ENCODE measurements at regions not wholly inside any gene's neighbourhood (a gene's known extent, or its start where the extent isn't known, plus 50 kb on each side); places are given as distances from the start of the nearest gene placed in this dataset.
"Not testable (repeated sequence)": the region's sequence is repeated elsewhere in the genome, so short reads cannot be mapped to it uniquely, and the experiment has no call there.

GRCh38 chr2:90027231-90027643, 1335.8 kb downstream of the RPIA start:
- TF ChIP-seq CTCF, POLR2A, POLR2AphosphoS5 (IDR thresholded peaks at IDR 0.05): not testable (repeated sequence)
